ENCODE measurements at regions not wholly inside any gene's neighbourhood (a gene's known extent, or its start where the extent isn't known, plus 50 kb on each side); places are given as distances from the start of the nearest gene placed in this dataset.
"Not testable (repeated sequence)": the region's sequence is repeated elsewhere in the genome, so short reads cannot be mapped to it uniquely, and the experiment has no call there.

- TF ChIP-seq POLR2AphosphoS5, POLR2A (IDR thresholded peaks at IDR 0.05): not testable (repeated sequence)
Measured at GRCh38 chr14:21787242-21787641, 113.6 kb upstream of the OR4E1 start.
